ENCODE measurements at regions not wholly inside any gene's neighbourhood (a gene's known extent, or its start where the extent isn't known, plus 50 kb on each side); places are given as distances from the start of the nearest gene placed in this dataset.

DNA sequence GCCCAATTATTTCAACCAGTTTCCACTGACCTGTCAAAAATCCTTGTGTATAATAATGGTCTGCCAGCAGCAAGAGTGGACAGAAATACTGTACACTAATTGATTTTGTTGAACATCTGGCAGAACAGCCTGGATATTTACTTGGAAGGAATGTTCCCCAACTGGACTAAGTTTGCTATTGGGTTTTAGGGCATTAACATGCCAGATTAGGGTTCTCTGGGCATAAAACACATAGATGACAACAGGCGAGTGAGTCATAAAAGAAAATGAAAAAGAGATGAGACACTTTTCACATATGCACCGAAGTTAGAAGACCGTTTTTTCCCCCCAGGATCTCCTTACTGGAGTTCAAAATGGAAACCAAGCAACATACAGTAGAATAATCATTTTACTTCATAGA lies 236.3 kb upstream of the NAV3 start:
- no peaks in the 10 kb centered on the region for H3K9me3 Mint-ChIP-seq
- Histone ChIP-seq H2BK5ac (ENCODE audit: insufficient read length, low read length) (no peak overlapping the region), H3K4ac (ENCODE audit: low read depth, low read length) (no peak overlapping the region), H3K4me1 (ENCODE audit: insufficient read depth, low read length) (no peaks in the 10 kb centered on the region), H4K20me1 (ENCODE audit: control insufficient read depth, insufficient read depth, insufficient read length) (no peaks in the 10 kb centered on the region), H3K9me3 (ENCODE audit: control insufficient read depth, low read depth, low read length) (no peaks in the 10 kb centered on the region), H3K14ac (ENCODE audit: insufficient read depth, low read length) (no peak overlapping the region), H3K4me2 (ENCODE audit: insufficient read depth, insufficient read length, low read length) (no peak overlapping the region), H3K79me2 (ENCODE audit: insufficient read depth, low read length) (no peaks in the 10 kb centered on the region), H2AFZ (ENCODE audit: low read length) (no peak overlapping the region), H3K27ac (ENCODE audit: insufficient read length, low read depth, low read length) (no peak overlapping the region), H3K27me3 (ENCODE audit: insufficient read depth, low read length) (no peaks in the 10 kb centered on the region), H2AK5ac (ENCODE audit: insufficient read length, low read length) (no peak overlapping the region), H3K23ac (ENCODE audit: insufficient read length, low read depth, low read length) (no peak overlapping the region), H4K91ac (ENCODE audit: insufficient read length, low read depth, low read length) (no peak overlapping the region), H3K79me1 (ENCODE audit: insufficient read depth, low read depth, low read length, poor library complexity, severe bottlenecking) (no peaks in the 10 kb centered on the region), H2BK12ac (ENCODE audit: insufficient read length, low read depth, low read length) (no peak overlapping the region), H2BK120ac (ENCODE audit: low read depth, low read length, poor library complexity, severe bottlenecking) (no peak overlapping the region), H4K5ac (ENCODE audit: insufficient read length, low read depth, low read length) (no peak overlapping the region), H3K56ac (ENCODE audit: insufficient read length, low read depth, low read length) (no peak overlapping the region), H4K8ac (replicated peaks; ENCODE audit: insufficient read length, low read depth, low read length) (no peak overlapping the region), H3K23me2 (ENCODE audit: insufficient read length, low read depth, low read length, poor library complexity, severe bottlenecking) (no peaks in the 10 kb centered on the region), H3K18ac (ENCODE audit: insufficient read length, low read depth, low read length) (no peak overlapping the region), H2BK20ac (ENCODE audit: low read depth, low read length, poor library complexity, severe bottlenecking) (no peak overlapping the region), H3T11ph (ENCODE audit: low read length) (no peak overlapping the region), H2BK15ac (ENCODE audit: low read depth, low read length) (no peak overlapping the region), H3K9ac (ENCODE audit: extremely low read depth, insufficient read length, low read length) (no peak overlapping the region)
- TF ChIP-seq, protein P1, sequence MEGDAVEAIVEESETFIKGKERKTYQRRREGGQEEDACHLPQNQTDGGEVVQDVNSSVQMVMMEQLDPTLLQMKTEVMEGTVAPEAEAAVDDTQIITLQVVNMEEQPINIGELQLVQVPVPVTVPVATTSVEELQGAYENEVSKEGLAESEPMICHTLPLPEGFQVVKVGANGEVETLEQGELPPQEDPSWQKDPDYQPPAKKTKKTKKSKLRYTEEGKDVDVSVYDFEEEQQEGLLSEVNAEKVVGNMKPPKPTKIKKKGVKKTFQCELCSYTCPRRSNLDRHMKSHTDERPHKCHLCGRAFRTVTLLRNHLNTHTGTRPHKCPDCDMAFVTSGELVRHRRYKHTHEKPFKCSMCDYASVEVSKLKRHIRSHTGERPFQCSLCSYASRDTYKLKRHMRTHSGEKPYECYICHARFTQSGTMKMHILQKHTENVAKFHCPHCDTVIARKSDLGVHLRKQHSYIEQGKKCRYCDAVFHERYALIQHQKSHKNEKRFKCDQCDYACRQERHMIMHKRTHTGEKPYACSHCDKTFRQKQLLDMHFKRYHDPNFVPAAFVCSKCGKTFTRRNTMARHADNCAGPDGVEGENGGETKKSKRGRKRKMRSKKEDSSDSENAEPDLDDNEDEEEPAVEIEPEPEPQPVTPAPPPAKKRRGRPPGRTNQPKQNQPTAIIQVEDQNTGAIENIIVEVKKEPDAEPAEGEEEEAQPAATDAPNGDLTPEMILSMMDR (conservative IDR thresholded peaks at IDR 0.05) = no peak
- no peak overlapping the region for H3K4me3 Mint-ChIP-seq
- peaks cover 0 to 4% of the 10 kb centered on the region in 2 experiments; a peak in 1 of 4 replicates for H3K4me1 Mint-ChIP-seq
- DNase-seq = no peak
- H3K36me3 Mint-ChIP-seq (ENCODE audit: insufficient read depth in 1 of 3, low read depth in 3 of 3) = no peaks in the 10 kb centered on the region
- no peaks in the 10 kb centered on the region for H3K27me3 Mint-ChIP-seq (ENCODE audit: low read depth)
- H3K27ac Mint-ChIP-seq = no peak overlapping the region
- WGBS (ENCODE audit: extremely low coverage, insufficient read length, low lambda C conversion rate) = no CpG with 5 or more reads among the region's 3 CpGs
